HCT116 (cell line): ENCODE measurements at regions not wholly inside any gene's neighbourhood (a gene's known extent, or its start where the extent isn't known, plus 50 kb on each side); places are given as distances from the start of the nearest gene placed in this dataset.
A peak's percentile ranks its signal among the peaks of the same experiment; 100 is the strongest.

Experiments used
- ATAC-seq: fragments of 200-7000 bp; cut with Tn5 transposase; 2 replicates; pipeline ENCODE4 v1.9.1; 2020; ENCODE audit warnings: mild to moderate bottlenecking, moderate library complexity
- BruUV-seq: library from RNA; stranded (reverse); fragments of 400-500 nt; replicated peaks from 2 replicates; lab custom pipeline; 2021; lab: Mats Ljungman, UMichigan
- CTCF ChIA-PET: fragments of 300-600 bp; sonication (Branson Sonifier 250); formaldehyde crosslinking; loops from one replicate; lab custom pipeline; 2021; ENCODE audit warnings: antibody characterized with exemption; lab: Charles Lee
- POLR2A ChIA-PET: fragments of 300-600, 350-600 bp; sonication (Branson Sonifier 250); formaldehyde crosslinking; loops from one replicate; lab custom pipeline; 2021; ENCODE audit warnings: antibody characterized with exemption; lab: Charles Lee
- RAD21 ChIA-PET, 2 experiments: fragments of 300-600 bp; sonication (Branson Sonifier 250); formaldehyde crosslinking; loops; one replicate each; lab custom pipeline; 2023; ENCODE audit warnings: low total read pairs in 2 of 2; ENCODE audit not compliant: uncharacterized antibody in 2 of 2, unreplicated experiment in 2 of 2, low non-redundant PET in 1 of 2; lab: Charles Lee
- DNase-seq: peaks from one replicate; pipeline ENCODE4 v3.0.0-alpha.2; 2010; ENCODE audit warnings: low read depth, low spot score
- H2AFZ ChIP-seq: fragments of 200-600 bp; shearing (Covaris generic), sonication (generic); 2 replicates; pipeline ENCODE4 v1.6.1; 2017; ENCODE audit warnings: low read depth, mixed run types, mixed read lengths, antibody characterized with exemption, low read length; ENCODE audit not compliant: poor library complexity, severe bottlenecking
- H3K27ac ChIP-seq: 2 replicates; pipeline ENCODE4 v1.5.1; 2012; ENCODE audit warnings: low read depth, low read length
- H3K27me3 ChIP-seq: fragments of 200-600 bp; sonication (generic); 2 replicates; pipeline ENCODE4 v1.6.1; 2016; ENCODE audit warnings: mixed run types, low read length, mixed read lengths; ENCODE audit not compliant: insufficient read depth
- H3K36me3 ChIP-seq, 2 experiments: fragments of 200-500 bp in 1 of 2; fragments of 200-600 bp in 1 of 2; sonication (Bioruptor generic) in 1 of 2; sonication (generic) in 1 of 2; 2 replicates each; pipeline versions ENCODE4 v1.5.1 to v1.6.1; 2014 to 2016; ENCODE audit warnings: low read length in 2 of 2, inconsistent platforms in 1 of 2, mixed read lengths in 1 of 2, mixed run types in 1 of 2; ENCODE audit not compliant: insufficient read depth in 2 of 2, control insufficient read depth in 1 of 2
- H3K4me1 ChIP-seq, 2 experiments: fragments of 200-600 bp in 1 of 2; sonication (generic) in 1 of 2; 2 replicates each; pipeline versions ENCODE4 v1.5.1 to v1.6.1; 2012 to 2017; ENCODE audit warnings: low read length in 2 of 2, inconsistent platforms in 1 of 2, mild to moderate bottlenecking in 1 of 2, mixed read lengths in 1 of 2, mixed run types in 1 of 2, moderate library complexity in 1 of 2; ENCODE audit not compliant: insufficient read depth in 2 of 2, control insufficient read depth in 1 of 2
- H3K4me2 ChIP-seq: fragments of 200-600 bp; sonication (generic); 2 replicates; pipeline ENCODE4 v1.6.1; 2017; ENCODE audit warnings: mixed run types, low read length, mixed read lengths
- H3K4me3 ChIP-seq, 2 experiments: fragments of 200-600 bp in 1 of 2; sonication (generic) in 1 of 2; replicated peaks in 1 of 2; 2 replicates each; pipeline ENCODE4 v1.5.1; 2011 to 2016; ENCODE audit warnings: low read length in 2 of 2, control low read depth in 1 of 2, low read depth in 1 of 2, mild to moderate bottlenecking in 1 of 2, mixed read lengths in 1 of 2, mixed run types in 1 of 2
- H3K79me2 ChIP-seq: fragments of 200-600 bp; sonication (generic); 2 replicates; pipeline ENCODE4 v1.6.1; 2017; ENCODE audit warnings: mild to moderate bottlenecking, mixed run types, low read length, moderate library complexity, mixed read lengths; ENCODE audit not compliant: insufficient read depth
- H3K9ac ChIP-seq: fragments of 200-600 bp; sonication (generic); 2 replicates; pipeline ENCODE4 v1.6.1; 2016; ENCODE audit warnings: low read length, mixed read lengths
- H3K9me2 ChIP-seq: fragments of 200-600 bp; sonication (generic), shearing (Covaris generic); 2 replicates; pipeline ENCODE4 v1.6.1; 2017; ENCODE audit warnings: mixed run types, mild to moderate bottlenecking, moderate library complexity; ENCODE audit not compliant: insufficient read depth
- H3K9me3 ChIP-seq, 2 experiments: fragments of 200-500 bp in 1 of 2; fragments of 200-600 bp in 1 of 2; sonication (Bioruptor generic) in 1 of 2; sonication (generic) in 1 of 2; 2 replicates each; pipeline ENCODE4 v1.6.1; 2014 to 2017; ENCODE audit warnings: low read length in 2 of 2, mixed read lengths in 2 of 2, inconsistent platforms in 1 of 2, low read depth in 1 of 2, mild to moderate bottlenecking in 1 of 2, mixed run types in 1 of 2, moderate library complexity in 1 of 2; ENCODE audit not compliant: control insufficient read depth in 1 of 2, insufficient read depth in 1 of 2
- H4K20me1 ChIP-seq: fragments of 200-600 bp; sonication (generic), shearing (Covaris generic); 2 replicates; pipeline ENCODE4 v1.6.1; 2017; ENCODE audit warnings: mixed run types, mild to moderate bottlenecking, moderate library complexity; ENCODE audit not compliant: insufficient read depth
- CEBPB ChIP-seq: IDR thresholded peaks from 2 replicates; pipeline ENCODE4 v1.6.1; 2012; ENCODE audit warnings: low read depth
- EGR1 ChIP-seq: IDR thresholded peaks from 2 replicates; pipeline ENCODE4 v1.6.1; 2012; ENCODE audit warnings: low read depth
- ELF1 ChIP-seq: IDR thresholded peaks from 2 replicates; pipeline ENCODE4 v1.6.1; 2012; ENCODE audit warnings: low read depth, borderline replicate concordance
- EZH2 ChIP-seq: fragments of 200-600 bp; sonication (generic); IDR thresholded peaks from 2 replicates; pipeline ENCODE4 v1.6.1; 2017; ENCODE audit warnings: antibody characterized with exemption, mixed run types
- EZH2phosphoT487 ChIP-seq: fragments of 200-600 bp; IDR thresholded peaks from 2 replicates; pipeline ENCODE4 v1.6.1; 2018; ENCODE audit warnings: antibody characterized with exemption, borderline replicate concordance
- FOSL1 ChIP-seq: IDR thresholded peaks from 2 replicates; pipeline ENCODE4 v1.6.1; 2012; ENCODE audit warnings: low read depth
- JUND ChIP-seq: IDR thresholded peaks from 2 replicates; pipeline ENCODE4 v1.6.1; 2012
- MAX ChIP-seq: IDR thresholded peaks from 2 replicates; pipeline ENCODE4 v1.6.1; 2012
- POLR2A ChIP-seq: IDR thresholded peaks from 2 replicates; pipeline ENCODE4 v1.7.0; 2011; ENCODE audit warnings: borderline replicate concordance; ENCODE audit not compliant: insufficient read depth, insufficient read length; ENCODE audit errors: extremely low read depth
- POLR2AphosphoS5 ChIP-seq: IDR thresholded peaks from 2 replicates; pipeline ENCODE4 v1.6.1; 2011; ENCODE audit warnings: mild to moderate bottlenecking, low read depth, low read length, moderate library complexity
- SIN3A ChIP-seq: IDR thresholded peaks from 2 replicates; pipeline ENCODE4 v1.6.1; 2012; ENCODE audit warnings: low read depth
- SP1 ChIP-seq: IDR thresholded peaks from 2 replicates; pipeline ENCODE4 v1.6.1; 2012; ENCODE audit warnings: low read depth
- SRF ChIP-seq: IDR thresholded peaks from 2 replicates; pipeline ENCODE4 v1.6.1; 2012; ENCODE audit warnings: low read depth
- TCF7L2 ChIP-seq: IDR thresholded peaks from 2 replicates; pipeline ENCODE4 v1.7.0; 2011; ENCODE audit warnings: borderline replicate concordance, inconsistent platforms; ENCODE audit not compliant: insufficient read depth, insufficient read length; ENCODE audit errors: extremely low read depth
- YY1 ChIP-seq: IDR thresholded peaks from 2 replicates; pipeline ENCODE4 v1.6.1; 2011; ENCODE audit warnings: low read length, low read depth, moderate library complexity, mild to moderate bottlenecking; ENCODE audit not compliant: insufficient replicate concordance; ENCODE audit errors: extremely low read depth
- ZNF274 ChIP-seq: fragments of 200-500 bp; sonication (Bioruptor generic); IDR thresholded peaks from 2 replicates; pipeline ENCODE4 v1.6.1; 2014; ENCODE audit warnings: mild to moderate bottlenecking, low read depth, low read length, inconsistent platforms
- intact Hi-C: fragments of 100-400 bp; cut with micrococcal nuclease; formaldehyde crosslinking; loops from 2 replicates; pipeline ENCODE4 v1.10.0; 2022
- TF ChIP-seq, protein P1 (sequence below), 3 experiments: fragments of 200-600 bp in 1 of 3; sonication (generic) in 1 of 3; IDR thresholded peaks in 2 of 3; conservative IDR thresholded peaks in 1 of 3; 2 replicates each; pipeline ENCODE4 v1.5.1; 2012 to 2017; ENCODE audit warnings: low read depth in 2 of 3, low read length in 2 of 3, antibody characterized with exemption in 1 of 3, borderline replicate concordance in 1 of 3, control low read depth in 1 of 3, mild to moderate bottlenecking in 1 of 3, mixed read lengths in 1 of 3, mixed run types in 1 of 3, moderate library complexity in 1 of 3; ENCODE audit not compliant: insufficient read depth in 1 of 3

GRCh38 chr17:68766640-68767039, 165.5 kb upstream of the FAM20A start (continued):
- TF ChIP-seq SP1 (no peak), FOSL1 (no peak), YY1 (no peak), SIN3A (no peak), EGR1 (no peak), ZNF274 (no peak), POLR2AphosphoS5 (no peak), TCF7L2 (no peak), MAX (no peak), SRF (no peak), JUND (no peak), CEBPB (no peak), ELF1 (no peak)

DNA sequence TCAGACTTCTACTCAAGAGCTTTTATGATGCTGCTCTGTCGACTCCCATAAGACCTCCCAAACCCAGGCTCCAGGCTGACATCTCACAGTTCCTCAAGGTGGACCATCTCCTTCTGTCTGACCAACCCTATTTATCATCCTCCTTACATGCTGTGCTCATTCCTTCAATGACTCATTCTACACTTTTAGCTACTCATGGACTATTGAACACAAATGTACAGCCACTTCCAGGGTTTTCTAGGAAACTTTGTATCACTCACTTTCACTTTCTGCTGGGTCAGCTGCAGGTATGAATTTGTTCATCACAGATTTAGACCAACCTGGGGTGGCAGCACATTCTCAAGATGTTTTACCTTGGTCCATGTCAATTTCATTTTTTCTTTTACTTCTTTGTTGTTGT, 162.4 kb upstream of the FAM20A start:
- ATAC-seq (no peak), DNase-seq (no peak)
- Histone ChIP-seq H2AFZ (no peak overlapping the region), H3K9ac (no peak overlapping the region), H3K9me3 (no peaks in the 10 kb centered on the region), H3K4me3 (no peak overlapping the region), H3K4me1 (peaks cover 8 to 15% of the 10 kb centered on the region in 2 experiments; a peak in 3 of 4 replicates), H3K9me2 (no peaks in the 10 kb centered on the region), H3K27ac (no peak overlapping the region), H3K79me2 (no peaks in the 10 kb centered on the region), H3K27me3 (no peaks in the 10 kb centered on the region), H3K4me2 (peak overlapping the region; percentile 19; the same call in 1 of the 2 replicates), H4K20me1 (no peaks in the 10 kb centered on the region), H3K36me3 (no peaks in the 10 kb centered on the region)
- POLR2A ChIA-PET: no interaction called here
- RAD21 ChIA-PET: no interaction called here
- CTCF ChIA-PET: interaction anchor here (1.3 to 1.8 kb wide), 2 partner anchors 8 to 297 kb away, joined by 3 to 5 read pairs; no protein-coding TSS in a partner anchor
- TF ChIP-seq TCF7L2: no peak
- TF ChIP-seq POLR2A: no peak
- TF ChIP-seq, protein P1, sequence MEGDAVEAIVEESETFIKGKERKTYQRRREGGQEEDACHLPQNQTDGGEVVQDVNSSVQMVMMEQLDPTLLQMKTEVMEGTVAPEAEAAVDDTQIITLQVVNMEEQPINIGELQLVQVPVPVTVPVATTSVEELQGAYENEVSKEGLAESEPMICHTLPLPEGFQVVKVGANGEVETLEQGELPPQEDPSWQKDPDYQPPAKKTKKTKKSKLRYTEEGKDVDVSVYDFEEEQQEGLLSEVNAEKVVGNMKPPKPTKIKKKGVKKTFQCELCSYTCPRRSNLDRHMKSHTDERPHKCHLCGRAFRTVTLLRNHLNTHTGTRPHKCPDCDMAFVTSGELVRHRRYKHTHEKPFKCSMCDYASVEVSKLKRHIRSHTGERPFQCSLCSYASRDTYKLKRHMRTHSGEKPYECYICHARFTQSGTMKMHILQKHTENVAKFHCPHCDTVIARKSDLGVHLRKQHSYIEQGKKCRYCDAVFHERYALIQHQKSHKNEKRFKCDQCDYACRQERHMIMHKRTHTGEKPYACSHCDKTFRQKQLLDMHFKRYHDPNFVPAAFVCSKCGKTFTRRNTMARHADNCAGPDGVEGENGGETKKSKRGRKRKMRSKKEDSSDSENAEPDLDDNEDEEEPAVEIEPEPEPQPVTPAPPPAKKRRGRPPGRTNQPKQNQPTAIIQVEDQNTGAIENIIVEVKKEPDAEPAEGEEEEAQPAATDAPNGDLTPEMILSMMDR (IDR thresholded peaks at IDR 0.05 in 2 of 3, conservative IDR thresholded peaks at IDR 0.05 in 1 of 3; ENCODE audit: borderline replicate concordance in 1 of 3, insufficient read depth in 1 of 3, low read depth in 2 of 3, low read length in 2 of 3): no peak
- TF ChIP-seq EZH2phosphoT487: no peak
- TF ChIP-seq JUND: no peak
- no peak for TF ChIP-seq FOSL1
- no peak for TF ChIP-seq POLR2AphosphoS5
- TF ChIP-seq YY1: no peak
- TF ChIP-seq SRF: no peak
- no peak for TF ChIP-seq SP1
- no peak for TF ChIP-seq ELF1
- TF ChIP-seq CEBPB: no peak
- no peak for TF ChIP-seq EZH2
- intact Hi-C loops: loop anchor here (5.0 to 10.0 kb wide), 2 partner anchors 799 to 1046 kb away; partner anchors contain the start of gene NOL11
- no TSS peak for BruUV-seq
